Mucosa of gallbladder (tissue), 1 donor: ENCODE measurements at regions not wholly inside any gene's neighbourhood (a gene's known extent, or its start where the extent isn't known, plus 50 kb on each side); places are given as distances from the start of the nearest gene placed in this dataset.

Experiments
- DNase-seq: peaks from one replicate; pipeline ENCODE4 v3.0.0-alpha.2; 2020; ENCODE audit warnings: low spot score
- donor health status: DM: no; HTN: no; CAD: no.

DNA sequence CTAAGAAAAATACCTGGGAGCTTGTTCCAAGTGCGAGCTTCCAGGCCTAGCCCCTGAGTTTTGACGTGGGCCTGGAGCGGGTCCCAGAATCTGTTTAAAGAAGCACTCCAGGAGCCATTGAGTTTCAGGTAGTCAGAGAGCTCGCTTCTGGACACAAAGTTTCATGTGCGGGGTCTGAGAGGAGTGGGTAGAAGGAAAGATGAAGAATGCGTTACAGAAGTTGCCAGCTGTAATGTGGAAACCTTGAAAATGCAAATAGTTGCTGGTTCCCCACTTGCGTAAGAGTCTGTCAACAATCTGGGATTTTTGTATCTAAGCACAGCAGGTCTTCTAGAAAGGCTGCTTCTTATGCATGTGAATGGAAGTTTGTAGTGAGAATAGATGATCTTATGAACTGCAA, 77.5 kb upstream of the CLCN4 start:
- no peak for DNase-seq

DNA sequence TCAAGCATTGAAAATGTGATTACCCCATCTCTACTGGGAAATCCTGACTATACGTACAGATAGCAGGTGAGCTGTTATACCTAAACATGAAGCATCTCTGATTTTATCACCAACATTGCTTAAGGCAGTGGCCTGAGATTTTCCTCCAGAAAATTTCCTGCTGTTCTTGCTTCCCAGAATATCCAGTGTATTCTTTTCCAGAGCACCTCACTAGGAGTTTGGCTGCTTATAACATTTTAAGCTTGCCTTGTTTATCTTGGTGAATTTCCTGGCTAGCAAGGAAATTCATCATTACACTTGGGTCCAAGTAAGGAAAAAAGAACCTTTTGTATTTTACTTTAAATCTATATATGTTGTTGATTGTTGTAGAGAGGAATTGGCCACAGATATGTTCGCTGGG, 73.0 kb upstream of the CLCN4 start:
- DNase-seq, result no peak

DNA sequence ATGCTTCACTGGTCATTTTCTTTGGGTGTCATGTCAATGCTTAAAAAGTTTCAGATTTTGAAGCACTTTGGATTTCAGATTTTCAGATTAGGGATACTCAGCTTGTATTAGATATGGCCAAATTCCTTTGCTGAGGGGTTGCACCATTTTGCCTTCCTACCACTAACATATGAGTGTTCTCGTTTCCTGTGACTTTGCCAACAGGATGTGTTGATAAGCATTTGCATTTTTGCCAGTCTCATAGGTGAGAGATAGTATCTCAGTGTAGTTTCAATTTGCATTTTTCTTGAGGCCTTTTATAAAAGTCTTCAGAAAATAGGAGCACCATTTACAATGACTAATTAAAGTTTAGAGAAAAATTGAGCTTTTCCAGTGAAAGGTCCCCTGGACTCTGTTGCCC, 71.6 kb upstream of the CLCN4 start:
- no peak for DNase-seq

DNA sequence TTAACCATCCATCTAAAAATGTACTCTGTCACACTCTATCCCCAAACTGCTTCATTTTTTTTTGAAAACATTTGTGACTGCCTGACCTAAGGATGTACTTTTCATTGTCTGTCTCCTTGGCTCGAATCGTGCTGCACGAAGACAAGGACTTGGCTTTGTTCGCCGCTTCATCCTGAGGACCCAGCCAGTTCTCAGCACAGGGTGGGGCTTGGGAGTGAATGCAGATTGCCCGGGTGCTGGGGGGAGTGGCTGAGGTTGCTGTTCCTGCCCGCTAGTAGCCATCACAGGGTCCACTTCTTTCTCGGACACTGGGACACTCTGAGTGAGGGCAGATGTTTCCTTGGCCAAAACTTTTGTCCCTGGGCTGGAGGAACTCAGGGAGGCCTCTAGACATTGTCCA, 70.1 kb upstream of the CLCN4 start:
- no peak for DNase-seq

DNA sequence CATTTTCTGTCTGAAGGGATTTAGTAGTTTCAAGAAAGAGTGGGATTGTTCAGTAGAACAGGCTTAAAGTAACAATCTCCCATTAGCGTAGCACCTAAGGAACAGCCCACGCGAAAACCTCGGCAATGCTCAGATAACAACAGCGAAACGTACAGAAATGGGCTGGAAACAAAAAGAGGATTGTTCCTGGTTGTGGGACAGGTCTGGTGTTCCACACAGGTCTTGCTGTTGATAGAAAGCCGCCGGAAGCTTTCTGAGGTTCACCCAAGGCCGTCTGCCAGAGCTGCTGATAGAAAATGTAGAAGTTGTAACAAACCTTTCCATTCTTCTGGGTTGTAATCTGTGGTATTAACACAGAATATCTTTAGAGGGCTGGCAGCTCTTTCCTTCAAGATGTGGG, 69.4 kb upstream of the CLCN4 start:
- no peak for DNase-seq

DNA sequence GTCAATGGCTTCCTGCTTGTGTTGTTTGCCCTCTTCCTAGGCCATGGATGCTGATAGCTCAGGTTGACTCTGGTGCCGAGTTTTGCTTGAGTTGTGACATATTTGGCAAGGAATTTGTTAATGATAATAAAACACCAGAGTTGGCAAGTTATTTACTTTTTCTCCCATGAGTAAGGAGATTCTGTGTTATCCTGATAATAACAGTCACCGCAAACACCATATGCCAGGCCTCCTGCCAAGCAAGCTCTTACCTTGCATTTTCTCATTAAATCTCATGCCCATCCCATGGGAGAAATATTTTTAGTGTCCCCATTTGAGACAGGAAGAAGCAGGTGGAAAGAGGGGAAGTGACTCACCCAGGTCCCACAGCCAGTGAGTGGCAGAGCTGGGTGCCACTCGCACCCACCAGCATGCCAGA, 67.4 kb upstream of the CLCN4 start:
- no peak for DNase-seq

DNA sequence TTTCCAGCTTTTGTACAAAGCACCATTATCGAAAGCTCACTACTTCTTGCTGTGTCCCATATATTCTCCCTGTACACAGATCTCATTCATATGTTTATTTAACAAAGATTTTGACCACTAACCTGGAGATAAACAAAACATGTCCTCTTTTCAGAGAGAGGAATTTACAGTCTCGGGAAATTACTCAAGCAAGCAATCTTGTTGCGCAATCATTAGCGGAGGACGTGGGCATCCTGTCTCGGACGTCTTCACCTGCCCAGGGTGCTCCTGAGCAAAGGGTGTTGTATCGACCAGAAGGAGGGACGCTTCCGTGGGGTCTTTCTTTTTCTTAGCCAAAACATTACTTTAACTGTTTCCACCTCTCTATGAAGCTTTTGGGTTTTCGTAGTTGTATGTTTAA, 66.5 kb upstream of the CLCN4 start:
- DNase-seq, result no peak

DNA sequence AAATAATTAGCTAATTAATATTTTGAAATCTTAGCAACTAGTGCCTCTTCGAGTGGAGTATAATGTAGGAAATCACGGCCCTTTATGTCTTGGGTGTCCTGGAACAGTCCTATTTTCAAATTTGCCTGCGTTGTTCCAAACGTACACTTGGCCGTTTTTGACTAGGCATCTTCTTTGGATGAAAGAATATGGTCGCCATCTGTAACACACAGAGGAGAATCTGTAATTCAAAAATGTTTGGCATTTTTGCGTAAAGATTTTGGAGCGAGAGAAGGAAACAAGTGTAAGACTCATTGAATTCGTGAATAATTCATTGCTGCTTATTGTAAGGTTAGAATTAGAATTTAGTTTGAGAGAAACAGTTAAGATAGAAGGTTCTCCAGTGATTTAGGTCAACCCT, 61.5 kb upstream of the CLCN4 start:
- no peak for DNase-seq

DNA sequence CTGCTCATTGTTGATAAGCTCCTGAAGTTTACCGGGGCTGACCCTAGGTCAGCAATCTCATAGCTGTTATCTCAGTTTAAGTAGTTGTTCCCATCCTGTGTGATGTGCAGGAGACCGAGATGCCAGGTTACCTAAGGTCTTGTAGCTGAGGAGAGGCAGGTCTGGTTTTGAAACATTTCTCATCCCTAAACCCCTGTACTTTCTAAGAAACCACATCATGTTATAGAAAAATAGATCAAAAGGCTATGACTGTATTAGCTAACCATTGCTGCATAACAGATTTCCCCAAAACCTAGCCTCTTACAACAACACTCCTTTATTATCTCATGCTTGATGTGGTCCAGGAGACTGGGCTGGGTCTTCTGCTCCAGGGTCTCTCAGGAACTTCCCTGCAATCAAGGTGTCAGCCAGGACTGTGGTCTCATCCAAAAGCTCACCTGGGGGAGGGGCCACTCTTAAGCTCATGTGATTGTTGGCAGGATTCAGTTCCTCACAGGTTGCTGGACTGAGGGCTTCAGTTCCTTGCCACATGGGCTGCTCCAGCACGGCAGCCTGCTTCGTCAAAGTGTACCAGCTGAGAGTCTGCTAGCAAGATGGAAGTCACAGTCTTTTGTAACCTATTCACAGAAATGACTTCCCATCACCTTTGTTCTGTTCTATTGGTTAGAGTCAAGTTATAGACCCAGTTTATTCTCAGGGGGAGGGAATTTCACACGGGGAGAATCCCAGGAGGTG, 60.9 kb upstream of the CLCN4 start:
- no peak for DNase-seq

DNA sequence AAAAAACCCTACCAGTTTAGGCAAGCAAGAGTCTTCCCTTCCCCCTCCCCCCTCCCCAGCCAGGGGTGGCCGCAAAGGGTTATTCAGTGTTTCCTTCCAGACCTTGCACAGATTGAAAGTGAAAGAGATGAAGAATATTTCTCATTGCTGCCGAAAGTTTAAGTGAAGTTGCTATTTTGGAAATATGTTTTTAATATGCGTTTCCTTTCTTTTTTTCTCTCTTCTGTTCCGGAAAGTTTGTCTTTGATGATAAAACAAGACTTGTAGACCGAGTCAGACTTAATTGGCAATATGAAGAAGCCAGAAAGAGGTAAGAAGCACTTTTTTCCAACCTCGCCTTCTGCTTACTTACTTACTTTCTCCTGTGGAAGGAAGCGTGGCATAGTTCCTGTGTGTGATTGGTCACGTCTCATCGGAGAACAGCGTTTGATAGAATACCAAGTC, 58.5 kb upstream of the CLCN4 start:
- DNase-seq, result no peak

DNA sequence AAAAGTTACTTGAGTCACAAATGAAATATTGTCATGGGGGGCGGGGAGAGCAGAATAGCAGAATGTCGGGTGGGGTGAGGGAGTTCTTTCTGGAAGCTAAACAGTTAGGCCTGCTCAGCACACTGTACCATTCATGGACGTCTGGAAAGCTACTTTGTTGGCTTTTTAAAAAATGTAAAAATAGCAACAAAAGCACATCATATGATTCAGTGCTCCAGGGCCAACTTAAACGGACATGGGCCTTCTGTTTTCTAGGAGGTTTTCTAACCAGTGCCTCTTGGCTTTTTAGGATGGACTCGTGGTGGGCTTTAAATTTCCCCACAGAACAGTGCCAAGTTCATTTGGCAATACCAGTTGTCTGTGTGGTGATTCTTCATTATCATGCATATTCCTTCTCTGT, 57.4 kb upstream of the CLCN4 start:
- DNase-seq, result no peak

DNA sequence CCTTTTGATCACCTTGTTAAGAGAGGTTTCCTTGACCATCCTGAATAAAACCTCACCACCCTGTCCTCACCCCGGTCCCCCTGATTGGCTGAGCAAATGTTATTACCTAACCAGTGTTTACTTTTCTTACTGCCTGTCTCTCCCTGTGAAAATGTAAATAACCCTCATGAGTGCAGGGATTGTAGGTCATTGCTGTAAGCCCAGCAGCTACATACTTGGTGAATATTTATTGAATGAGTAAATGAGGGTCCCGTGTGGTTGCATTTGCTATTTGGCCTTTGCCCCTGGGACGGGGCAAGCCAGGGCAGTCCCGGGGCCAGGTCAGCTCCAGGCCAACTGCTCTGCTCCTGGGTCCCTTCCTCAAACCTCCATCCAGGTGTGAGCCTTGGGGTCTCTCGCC, 55.5 kb upstream of the CLCN4 start:
- no peak for DNase-seq

DNA sequence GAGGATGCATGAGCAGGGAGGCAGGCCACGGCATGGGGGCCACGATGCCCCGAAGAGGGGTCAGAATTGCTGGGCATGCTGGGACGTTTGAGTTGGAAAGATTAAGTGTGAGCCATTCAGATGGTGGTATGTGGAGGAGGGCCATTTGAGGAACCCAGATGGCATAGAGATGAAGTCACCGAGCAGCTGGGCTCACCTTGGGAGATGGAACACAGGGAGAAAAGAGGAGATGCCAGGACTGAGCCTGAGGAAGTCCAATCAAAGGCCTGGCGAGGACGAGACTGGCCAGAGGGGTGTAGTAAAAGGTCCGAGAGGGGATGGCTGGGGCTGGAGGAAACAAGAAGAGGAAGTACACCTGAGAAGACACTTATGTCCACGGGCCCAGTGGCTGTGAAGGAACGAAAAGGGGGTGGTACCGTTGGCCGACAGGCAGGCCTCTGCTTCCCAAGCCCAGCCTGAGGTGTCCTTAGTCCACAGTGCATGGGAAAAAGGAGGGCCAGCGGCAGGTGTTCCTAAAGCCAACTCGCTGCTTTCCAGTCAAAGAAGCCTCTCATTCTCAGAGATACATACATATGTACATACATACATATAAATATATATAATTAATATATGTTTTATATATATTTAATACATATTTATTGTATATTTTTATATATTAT, 54.6 kb upstream of the CLCN4 start:
- DNase-seq, result no peak

DNA sequence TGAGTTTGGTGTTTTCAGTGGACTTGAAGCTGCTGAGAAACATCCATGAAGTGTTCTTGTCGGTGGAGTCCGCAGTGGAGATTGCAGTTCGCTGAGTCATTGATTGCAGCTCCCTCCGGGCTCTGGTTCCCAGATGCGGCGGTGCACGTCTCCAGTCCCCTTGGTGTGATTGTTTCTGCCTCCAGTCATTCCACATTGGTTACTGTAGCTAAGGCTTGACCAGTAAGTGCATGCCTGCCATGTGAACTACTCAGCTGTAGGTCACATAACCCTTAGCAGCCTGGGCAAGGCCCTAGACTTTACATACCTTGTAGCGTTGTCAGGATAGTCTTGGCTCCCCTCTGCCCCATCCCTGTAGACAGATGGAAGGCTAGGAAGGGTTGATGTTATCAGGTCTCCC, 53.8 kb upstream of the CLCN4 start:
- DNase-seq, result no peak

DNA sequence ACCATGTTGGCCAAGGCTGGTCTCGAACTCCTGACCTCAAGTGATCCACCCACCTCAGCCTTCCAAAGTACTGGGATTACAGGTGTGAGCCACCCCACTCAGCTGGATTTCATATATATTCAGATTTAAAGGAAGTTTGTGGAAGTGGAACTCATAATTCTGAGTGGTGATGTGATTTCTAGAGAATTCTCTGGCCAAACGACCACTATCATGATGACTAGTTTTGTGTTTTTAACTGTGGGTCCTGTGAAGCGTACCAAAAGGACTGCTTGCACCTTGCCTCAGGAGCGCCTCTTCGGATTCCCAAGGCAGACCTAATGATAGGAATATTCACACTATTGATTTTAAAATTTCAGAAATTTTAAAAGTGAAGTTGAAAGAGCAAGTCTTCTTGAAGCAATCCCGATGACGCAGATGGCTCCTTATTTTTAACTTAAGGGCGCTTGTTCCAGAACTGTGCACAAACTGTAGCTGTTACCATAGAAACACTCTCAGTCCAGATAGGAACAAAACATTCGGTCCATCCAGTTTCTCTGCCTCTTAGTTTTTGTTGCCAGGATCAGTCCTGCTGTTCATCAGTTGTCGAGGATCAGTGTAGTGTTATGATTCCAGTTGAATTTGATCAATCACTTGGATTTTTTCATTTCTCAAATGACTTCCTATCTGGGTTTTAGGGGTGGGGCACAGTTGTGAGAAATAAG, 51.7 kb upstream of the CLCN4 start:
- no peak for DNase-seq

DNA sequence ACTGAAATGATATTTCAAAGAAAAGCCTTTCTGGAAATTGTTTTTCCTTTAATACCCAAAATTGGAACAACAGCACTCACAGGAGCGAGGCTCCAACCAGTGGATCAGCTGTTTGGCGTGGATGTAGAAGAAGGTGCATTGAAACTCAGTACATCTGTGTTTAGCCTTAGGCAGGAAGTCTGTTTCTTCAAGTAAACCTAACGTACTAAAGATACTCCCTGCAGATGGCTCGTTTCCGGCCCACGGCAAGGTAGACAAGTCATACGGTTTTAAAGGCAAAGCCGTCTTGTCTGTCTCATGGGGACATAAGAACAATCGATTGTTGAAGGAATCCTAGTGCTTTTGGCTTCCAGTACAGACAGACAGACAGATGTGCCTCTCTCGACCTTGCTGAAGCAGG, 50.0 kb upstream of the CLCN4 start:
- DNase-seq, result no peak
